SK-N-SH (cell line): ENCODE measurements at regions not wholly inside any gene's neighbourhood (a gene's known extent, or its start where the extent isn't known, plus 50 kb on each side); places are given as distances from the start of the nearest gene placed in this dataset.

Experiments used
- CTCF ChIP-seq: fragments of 200-600 bp; sonication (generic); IDR thresholded peaks from 2 replicates; pipeline ENCODE4 v1.6.1; 2017; ENCODE audit warnings: antibody characterized with exemption, mild to moderate bottlenecking, moderate library complexity
- EP300 ChIP-seq, 2 experiments: IDR thresholded peaks; 2 replicates each; pipeline versions ENCODE4 v1.4.0 to v1.6.1; 2012; ENCODE audit warnings: borderline replicate concordance in 1 of 2, low read depth in 1 of 2, low read length in 1 of 2
- FOXJ3 ChIP-seq: sonication (generic); formaldehyde crosslinking; IDR thresholded peaks from 2 replicates; pipeline ENCODE4 v1.5.1; 2020; ENCODE audit warnings: mild to moderate bottlenecking, missing genetic modification reagents
- FOXM1 ChIP-seq: IDR thresholded peaks from 2 replicates; pipeline ENCODE4 v1.4.0; 2012; ENCODE audit warnings: low read depth, mild to moderate bottlenecking
- GABPA ChIP-seq: IDR thresholded peaks from 2 replicates; pipeline ENCODE4 v1.4.0; 2012; ENCODE audit warnings: low read depth, mild to moderate bottlenecking
- GATA2 ChIP-seq: sonication (generic); formaldehyde crosslinking; IDR thresholded peaks from 2 replicates; pipeline ENCODE4 v1.5.0; 2020; ENCODE audit warnings: mild to moderate bottlenecking, missing genetic modification reagents
- MAX ChIP-seq: IDR thresholded peaks from 2 replicates; pipeline ENCODE4 v1.4.0; 2012; ENCODE audit warnings: low read depth
- RAD21 ChIP-seq: IDR thresholded peaks from 2 replicates; pipeline ENCODE4 v1.6.1; 2012; ENCODE audit warnings: mild to moderate bottlenecking, low read length
- REST ChIP-seq: IDR thresholded peaks from 2 replicates; pipeline ENCODE4 v1.6.1; 2012; ENCODE audit warnings: mild to moderate bottlenecking, low read depth, low read length, moderate library complexity
- RFX5 ChIP-seq: IDR thresholded peaks from 2 replicates; pipeline ENCODE4 v1.6.1; 2012; ENCODE audit warnings: mild to moderate bottlenecking, improper control_type of control experiment, low read length
- RXRA ChIP-seq: IDR thresholded peaks from 2 replicates; pipeline ENCODE4 v1.4.0; 2012; ENCODE audit warnings: low read depth, mild to moderate bottlenecking, borderline replicate concordance
- USF2 ChIP-seq: fragments of 150-350 bp; IDR thresholded peaks from 2 replicates; pipeline ENCODE4 v1.6.1; 2017; ENCODE audit warnings: antibody characterized with exemption, low read length, low read depth, borderline replicate concordance
- YY1 ChIP-seq: IDR thresholded peaks from 2 replicates; pipeline ENCODE4 v1.4.0; 2012; ENCODE audit warnings: low read depth, mild to moderate bottlenecking

- TF ChIP-seq FOXM1, result no peak
- no peak for TF ChIP-seq EP300 (IDR thresholded peaks at IDR 0.05; ENCODE audit: borderline replicate concordance in 1 of 2, low read depth in 1 of 2, low read length in 1 of 2)
- no peak for TF ChIP-seq RFX5
- no peak for TF ChIP-seq CTCF
- TF ChIP-seq GATA2 (CRISPR knock-in tag), result no peak
- no peak for TF ChIP-seq FOXJ3 (CRISPR knock-in tag)
- no peak for TF ChIP-seq MAX
- no peak for TF ChIP-seq USF2
- no peak for TF ChIP-seq REST
- TF ChIP-seq RAD21, result no peak
- no peak for TF ChIP-seq YY1
- no peak for TF ChIP-seq RXRA
- no peak for TF ChIP-seq GABPA
Measured at GRCh38 chr15:77843546-77843945, 210.8 kb upstream of the LINGO1 start.
